Heart left ventricle (tissue), 16 donors: ENCODE measurements at regions not wholly inside any gene's neighbourhood (a gene's known extent, or its start where the extent isn't known, plus 50 kb on each side); places are given as distances from the start of the nearest gene placed in this dataset.

ENCODE experiments used
- ATAC-seq, 4 donors: fragments of 200-7000 bp; cut with Tn5 transposase; one replicate each; pipeline ENCODE4 v1.9.1; 2020 to 2022; ENCODE audit warnings: moderate library complexity in 4 of 4, mild to moderate bottlenecking in 3 of 4, moderate number of reproducible peaks in 1 of 4
- DNase-seq, 5 donors: peaks; one replicate each; pipeline ENCODE4 v3.0.0-alpha.2; 2020
- H3K27ac ChIP-seq, 12 donors: fragments of 200-600 bp; sonication (generic) in 4 of 12; one replicate each; pipeline versions ENCODE4 v1.5.0 to v1.8.0; 2016 to 2022; ENCODE audit warnings: mild to moderate bottlenecking in 2 of 12
- H3K27me3 ChIP-seq, 9 donors: fragments of 200-600 bp; sonication (generic) in 2 of 9; one replicate each; pipeline versions ENCODE4 v1.5.1 to v1.8.0; 2016 to 2022; ENCODE audit warnings: mild to moderate bottlenecking in 3 of 9
- H3K36me3 ChIP-seq, 9 donors: fragments of 200-600 bp; sonication (generic) in 2 of 9; one replicate each; pipeline versions ENCODE4 v1.5.0 to v1.8.0; 2018 to 2022; ENCODE audit warnings: mild to moderate bottlenecking in 2 of 9
- H3K4me1 ChIP-seq, 12 donors: fragments of 200-600 bp; sonication (generic) in 4 of 12; one replicate each; pipeline versions ENCODE4 v1.5.0 to v1.8.0; 2016 to 2022; ENCODE audit warnings: mild to moderate bottlenecking in 3 of 12
- H3K4me3 ChIP-seq, 12 donors: fragments of 200-600 bp; sonication (generic) in 4 of 12; one replicate each; pipeline versions ENCODE4 v1.5.0 to v1.8.0; 2017 to 2022; ENCODE audit warnings: mild to moderate bottlenecking in 9 of 12, moderate library complexity in 4 of 12
- H3K9me3 ChIP-seq, 12 donors: fragments of 200-600 bp; sonication (generic) in 4 of 12; one replicate each; pipeline versions ENCODE4 v1.5.0 to v1.8.0; 2016 to 2022; ENCODE audit warnings: mild to moderate bottlenecking in 1 of 12
- CTCF ChIP-seq, 12 donors: fragments of 200-600 bp; sonication (generic) in 4 of 12; IDR thresholded peaks; one replicate each; pipeline versions ENCODE4 v1.5.0 to v1.8.0; 2018 to 2022; ENCODE audit warnings: antibody characterized with exemption in 12 of 12, mild to moderate bottlenecking in 5 of 12
- POLR2A ChIP-seq, 2 donors: fragments of 450-650 bp; IDR thresholded peaks; one replicate each; pipeline ENCODE4 v1.6.1; 2017; ENCODE audit warnings: antibody characterized with exemption in 2 of 2, mild to moderate bottlenecking in 2 of 2, moderate library complexity in 2 of 2
- WGBS, 4 donors: extraction: QIAGEN DNeasy Blood & Tissue Kit in 2 of 4; methylation state at CpG; one replicate each; pipeline versions ENCODE4 v1.1.5 to v1.1.7; 2013 to 2018; 5-methylcytosine and 5-hydroxymethylcytosine counted together
- intact Hi-C, 10 donors: fragments of 100-400 bp; cut with DNase I; formaldehyde crosslinking; loops; one replicate each; pipeline versions ENCODE4 v1.11.1 to v1.14.2; 2022
- donor health status: ischemic (EF 13 %, LVEDD 7.1; RV severe dilation, severe dysfunction).
- donor health status: healthy with polysubstance abuse.
- donor health status: DM: no; HTN: yes; CAD: no.
- donor health status: DM: no; HTN: no; CAD: no.
- donor health status: ischemic (EF 25% LVEDD 6.9; RV normal size, moderate dysfunction).
- donor health status: ischemic (EF 25% LVEDD 5.7; RV mildly dilated, moderate dysfunction).
- donor health status: healthy.
- donor health status: DM: yes; HTN: yes; CAD: no.
- donor health status: ischemic (EF 35%, LVEDD 5.7; RV mildly dilated, moderate dysfunction).
- donor health status: nonischemic (EF 11% LVEDD 7.7; RV severe dilation, severe dysfunction).
- donor health status: DM: yes; HTN: yes; CAD: no.
- donor health status: PGD.
- donor health status: ischemic (EF 29% LVEDD 5.4; RV normal size, mild dysfunction).
- donor health status: nonischemic (EF 23%, LVEDD 6.1; RV moderate dilation, normal function).

- H3K9me3 ChIP-seq: no peaks in the 10 kb centered on the region
- H3K27ac ChIP-seq: peak overlapping the region in 11 of 12 donors; percentile 74 to 93 (median 90)
- intact Hi-C loops: loop anchor here in 1 of 10 donors (5.0 kb wide), 1 partner anchor 47 kb away; no protein-coding TSS in a partner anchor
- H3K4me1 ChIP-seq: peaks cover 14 to 84% (median 69%) of the 10 kb centered on the region in 12 donors
- no peaks in the 10 kb centered on the region for H3K36me3 ChIP-seq
- no peak for DNase-seq
- no peak for ATAC-seq
- 31 to 55% (median 46%) methylated on average over 3 to 4 of the region's 4 CpGs for WGBS, 4 donors
- TF ChIP-seq CTCF (IDR thresholded peaks at IDR 0.05): no peak
- no peak for TF ChIP-seq POLR2A (IDR thresholded peaks at IDR 0.05)
- no peaks in the 10 kb centered on the region for H3K27me3 ChIP-seq
- H3K4me3 ChIP-seq: no peak overlapping the region
Observed at GRCh38 chr9:110124439-110124838, 83.5 kb downstream of the C9orf152 start.

GRCh38 chr9:110125207-110125751 lies 82.7 kb downstream of the C9orf152 start:
- Histone ChIP-seq H3K4me1 (peaks cover 14 to 90% (median 74%) of the 10 kb centered on the region in 12 donors), H3K27ac (peak overlapping the region; percentile 74 to 93 (median 90)), H3K9me3 (no peaks in the 10 kb centered on the region), H3K27me3 (no peaks in the 10 kb centered on the region), H3K36me3 (no peaks in the 10 kb centered on the region), H3K4me3 (peak overlapping the region in 11 of 12 donors; percentile 21 to 56 (median 46))
- TF ChIP-seq CTCF (IDR thresholded peaks at IDR 0.05) (no peak), POLR2A (IDR thresholded peaks at IDR 0.05) (peak in 1 of 2 donors; percentile 86)
- ATAC-seq (peak; percentile 85 to 90 (median 88)), DNase-seq (peak; percentile 88 to 94 (median 90))
- intact Hi-C loops: loop anchor here in 4 of 10 donors (5.0 kb wide), 4 partner anchors 43 to 78 kb away; no protein-coding TSS in a partner anchor
- 4 to 14% (median 6%) methylated on average over 14 to 16 of the region's 16 CpGs for WGBS, 4 donors

- Histone ChIP-seq H3K9me3 (no peaks in the 10 kb centered on the region), H3K36me3 (no peaks in the 10 kb centered on the region), H3K27me3 (no peaks in the 10 kb centered on the region), H3K27ac (peak overlapping the region; percentile 74 to 93 (median 90)), H3K4me3 (peak overlapping the region in 11 of 12 donors; percentile 21 to 56 (median 46)), H3K4me1 (peaks cover 14 to 91% (median 78%) of the 10 kb centered on the region in 12 donors)
- 32 to 44% (median 37%) methylated on average over 8 of the region's 8 CpGs for WGBS, 4 donors
- TF ChIP-seq CTCF (IDR thresholded peaks at IDR 0.05): no peak
- no peak for TF ChIP-seq POLR2A (IDR thresholded peaks at IDR 0.05)
- ATAC-seq: no peak
- no peak for DNase-seq
- intact Hi-C loops: loop anchor here in 4 of 10 donors (5.0 kb wide), 4 partner anchors 44 to 79 kb away; no protein-coding TSS in a partner anchor
Observed at GRCh38 chr9:110125763-110126351, 82.1 kb downstream of the C9orf152 start.

GRCh38 chr9:110126499-110126941 lies 81.4 kb downstream of the C9orf152 start:
- Histone ChIP-seq H3K4me3 (peak overlapping the region in 11 of 12 donors; percentile 18 to 56 (median 46)), H3K9me3 (no peaks in the 10 kb centered on the region), H3K36me3 (no peaks in the 10 kb centered on the region), H3K4me1 (peaks cover 14 to 93% (median 81%) of the 10 kb centered on the region in 12 donors), H3K27ac (peak overlapping the region; percentile 74 to 93 (median 90)), H3K27me3 (no peaks in the 10 kb centered on the region)
- TF ChIP-seq POLR2A (IDR thresholded peaks at IDR 0.05): no peak
- TF ChIP-seq CTCF (IDR thresholded peaks at IDR 0.05): no peak
- intact Hi-C loops: loop anchor here in 4 of 10 donors (5.0 kb wide), 4 partner anchors 44 to 79 kb away; no protein-coding TSS in a partner anchor
- no peak for ATAC-seq
- DNase-seq: no peak
- 20 to 33% (median 27%) methylated on average over 7 of the region's 7 CpGs for WGBS, 4 donors
